Endothelial cell of umbilical vein (primary cell): ENCODE measurements at regions not wholly inside any gene's neighbourhood (a gene's known extent, or its start where the extent isn't known, plus 50 kb on each side); places are given as distances from the start of the nearest gene placed in this dataset.

ENCODE experiments used
- BruUV-seq: library from RNA; stranded (reverse); fragments of 400-500 nt; replicated peaks from 2 replicates; lab custom pipeline; 2021; lab: Mats Ljungman, UMichigan
- CTCF ChIA-PET: fragments of 300-600, 350-600 bp; sonication (Branson Sonifier 250); formaldehyde crosslinking; loops from one replicate; lab custom pipeline; 2021; ENCODE audit warnings: antibody characterized with exemption, inconsistent platforms; lab: Charles Lee
- POLR2A ChIA-PET: fragments of 300-600, 350-600 bp; sonication (Branson Sonifier 250); formaldehyde crosslinking; loops from one replicate; lab custom pipeline; 2021; ENCODE audit warnings: antibody characterized with exemption, inconsistent platforms; lab: Charles Lee
- DNase-seq: peaks from one replicate; pipeline ENCODE4 v3.0.0-alpha.2; 2011; ENCODE audit warnings: low read depth, low spot score
- FAIRE-seq: peaks from 2 replicates; lab custom pipeline; 2011; peaks lifted over from hg19 to GRCh38; lab: Jason Lieb, UNC
- H2AFZ ChIP-seq: 2 replicates; pipeline ENCODE4 v1.6.0; 2012; ENCODE audit warnings: low read depth, low read length, control low read depth, inconsistent platforms
- H3K27ac ChIP-seq: 2 replicates; pipeline ENCODE4 v1.5.1; 2011; ENCODE audit warnings: low read depth, mild to moderate bottlenecking, control low read depth, low read length, moderate library complexity; ENCODE audit not compliant: insufficient read depth
- H3K27me3 ChIP-seq, 2 experiments: 2 replicates each; pipeline versions ENCODE4 v1.6.0 to v1.6.1; 2011; ENCODE audit warnings: low read length in 2 of 2, mixed read lengths in 1 of 2; ENCODE audit not compliant: control insufficient read depth in 2 of 2, insufficient read depth in 2 of 2
- H3K36me3 ChIP-seq, 2 experiments: 2 replicates in 1 of 2; 3 replicates in 1 of 2; pipeline ENCODE4 v1.5.1; 2011; ENCODE audit warnings: low read length in 2 of 2, mild to moderate bottlenecking in 1 of 2, moderate library complexity in 1 of 2; ENCODE audit not compliant: control insufficient read depth in 2 of 2, insufficient read depth in 2 of 2; ENCODE audit errors: extremely low read depth in 1 of 2
- H3K4me1 ChIP-seq: 3 replicates; pipeline ENCODE4 v1.5.1; 2011; ENCODE audit warnings: mild to moderate bottlenecking, low read length; ENCODE audit not compliant: control insufficient read depth, insufficient read depth; ENCODE audit errors: extremely low read depth
- H3K4me2 ChIP-seq: 2 replicates; pipeline ENCODE4 v1.6.1; 2011; ENCODE audit warnings: low read length, control low read depth, mixed read lengths; ENCODE audit not compliant: insufficient read depth
- H3K4me3 ChIP-seq, 3 experiments: fragments of 200-600 bp in 1 of 3; sonication (generic), shearing (Covaris generic) in 1 of 3; replicated peaks in 1 of 3; 2 replicates each; pipeline ENCODE4 v1.5.1; 2011 to 2016; ENCODE audit warnings: control low read depth in 3 of 3, low read length in 3 of 3, mild to moderate bottlenecking in 2 of 3, inconsistent platforms in 1 of 3, low read depth in 1 of 3, moderate library complexity in 1 of 3; ENCODE audit not compliant: insufficient read depth in 1 of 3
- H3K79me2 ChIP-seq: 2 replicates; pipeline ENCODE4 v1.6.0; 2012; ENCODE audit warnings: low read length, inconsistent platforms; ENCODE audit not compliant: control insufficient read depth, insufficient read depth
- H3K9ac ChIP-seq: replicated peaks from 2 replicates; pipeline ENCODE3; 2011; ENCODE audit warnings: low read length, control low read depth; ENCODE audit not compliant: insufficient read depth; ENCODE audit errors: extremely low read depth
- H3K9me1 ChIP-seq: replicated peaks from 3 replicates; pipeline ENCODE4 v1.6.0; 2011; ENCODE audit warnings: mild to moderate bottlenecking, low read length; ENCODE audit not compliant: control insufficient read depth, insufficient read depth; ENCODE audit errors: extremely low read depth
- H3K9me3 ChIP-seq: replicated peaks from 2 replicates; pipeline ENCODE4 v1.5.1; 2012; ENCODE audit warnings: low read length, inconsistent platforms; ENCODE audit not compliant: control insufficient read depth, insufficient read depth
- H4K20me1 ChIP-seq: replicated peaks from 2 replicates; pipeline ENCODE3; 2011; ENCODE audit warnings: mild to moderate bottlenecking, low read length; ENCODE audit not compliant: control insufficient read depth, insufficient read depth; ENCODE audit errors: extremely low read depth
- EZH2 ChIP-seq: IDR thresholded peaks from 2 replicates; pipeline ENCODE4 v1.6.1; 2012; ENCODE audit warnings: borderline replicate concordance, low read depth, mild to moderate bottlenecking, moderate library complexity, low read length, inconsistent platforms; ENCODE audit not compliant: severe bottlenecking
- FOS ChIP-seq: IDR thresholded peaks from 2 replicates; pipeline ENCODE4 v1.6.1; 2011; ENCODE audit warnings: mild to moderate bottlenecking, low read length, moderate library complexity, borderline replicate concordance; ENCODE audit not compliant: insufficient read depth
- GATA2 ChIP-seq: IDR thresholded peaks from 2 replicates; pipeline ENCODE4 v1.7.0; 2011; ENCODE audit warnings: low read depth, mild to moderate bottlenecking, moderate library complexity, mixed read lengths, low read length; ENCODE audit not compliant: insufficient read length, insufficient read depth
- JUN ChIP-seq: IDR thresholded peaks from 2 replicates; pipeline ENCODE4 v1.6.1; 2011; ENCODE audit warnings: borderline replicate concordance, low read depth; ENCODE audit not compliant: insufficient read length, insufficient read depth
- MYC ChIP-seq: IDR thresholded peaks from one replicate; pipeline ENCODE4 v1.6.1; 2011; ENCODE audit warnings: mild to moderate bottlenecking, low read depth, low read length
- POLR2A ChIP-seq: IDR thresholded peaks from 2 replicates; pipeline ENCODE4 v1.6.1; 2012; ENCODE audit warnings: low read depth, mild to moderate bottlenecking, control low read depth, low read length
- POLR2AphosphoS5 ChIP-seq: IDR thresholded peaks from 2 replicates; pipeline ENCODE4 v1.6.1; 2012; ENCODE audit warnings: low read depth, mild to moderate bottlenecking, control low read depth, low read length, moderate library complexity; ENCODE audit not compliant: insufficient read depth
- dilution Hi-C: fragments of 300-500 bp; cut with MboI; formaldehyde crosslinking; loops from one replicate; pipeline ENCODE4 v1.15.0; 2019; ENCODE audit warnings: low sequenced_read_pairs; ENCODE audit not compliant: extremely low pct_ligation_motif_present
- intact Hi-C: fragments of 100-400 bp; cut with micrococcal nuclease; formaldehyde crosslinking; loops from one replicate; pipeline ENCODE4 v1.10.0; 2022
- TF ChIP-seq, protein P1 (sequence below), 2 donors: IDR thresholded peaks; 1 replicate in 1 of 2; 2 replicates in 1 of 2; pipeline ENCODE4 v1.5.1; 2011; ENCODE audit warnings: low read length in 2 of 2, mild to moderate bottlenecking in 2 of 2, moderate library complexity in 2 of 2, control low read depth in 1 of 2, inconsistent platforms in 1 of 2, low read depth in 1 of 2; ENCODE audit not compliant: insufficient read depth in 1 of 2; ENCODE audit errors: extremely low read depth in 1 of 2
- TF ChIP-seq, protein P2 (sequence below): IDR thresholded peaks from 2 replicates; pipeline ENCODE4 v1.6.1; 2011; ENCODE audit not compliant: insufficient read depth, insufficient read length

- POLR2A ChIA-PET, result no interaction called here
- Histone ChIP-seq H3K27ac (no peak overlapping the region), H3K36me3 (no peaks in the 10 kb centered on the region), H4K20me1 (no peaks in the 10 kb centered on the region), H3K9me1 (no peaks in the 10 kb centered on the region), H3K9ac (no peak overlapping the region), H3K9me3 (peaks cover 6% of the 10 kb centered on the region), H3K79me2 (no peaks in the 10 kb centered on the region), H3K4me1 (no peaks in the 10 kb centered on the region), H3K27me3 (no peaks in the 10 kb centered on the region), H3K4me3 (no peak overlapping the region), H2AFZ (no peak overlapping the region), H3K4me2 (no peak overlapping the region)
- TF ChIP-seq, protein P1, sequence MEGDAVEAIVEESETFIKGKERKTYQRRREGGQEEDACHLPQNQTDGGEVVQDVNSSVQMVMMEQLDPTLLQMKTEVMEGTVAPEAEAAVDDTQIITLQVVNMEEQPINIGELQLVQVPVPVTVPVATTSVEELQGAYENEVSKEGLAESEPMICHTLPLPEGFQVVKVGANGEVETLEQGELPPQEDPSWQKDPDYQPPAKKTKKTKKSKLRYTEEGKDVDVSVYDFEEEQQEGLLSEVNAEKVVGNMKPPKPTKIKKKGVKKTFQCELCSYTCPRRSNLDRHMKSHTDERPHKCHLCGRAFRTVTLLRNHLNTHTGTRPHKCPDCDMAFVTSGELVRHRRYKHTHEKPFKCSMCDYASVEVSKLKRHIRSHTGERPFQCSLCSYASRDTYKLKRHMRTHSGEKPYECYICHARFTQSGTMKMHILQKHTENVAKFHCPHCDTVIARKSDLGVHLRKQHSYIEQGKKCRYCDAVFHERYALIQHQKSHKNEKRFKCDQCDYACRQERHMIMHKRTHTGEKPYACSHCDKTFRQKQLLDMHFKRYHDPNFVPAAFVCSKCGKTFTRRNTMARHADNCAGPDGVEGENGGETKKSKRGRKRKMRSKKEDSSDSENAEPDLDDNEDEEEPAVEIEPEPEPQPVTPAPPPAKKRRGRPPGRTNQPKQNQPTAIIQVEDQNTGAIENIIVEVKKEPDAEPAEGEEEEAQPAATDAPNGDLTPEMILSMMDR (IDR thresholded peaks at IDR 0.05; ENCODE audit: extremely low read depth in 1 of 2, insufficient read depth in 1 of 2, low read depth in 1 of 2, low read length in 2 of 2), result no peak
- TF ChIP-seq JUN (no peak), EZH2 (no peak), POLR2A (no peak)
- BruUV-seq, result no TSS peak
- FAIRE-seq (no peak), DNase-seq (no peak)
- intact Hi-C loops (no loop called here), dilution Hi-C loops (no loop called here)
- CTCF ChIA-PET, result no interaction called here
Observed at GRCh38 chr14:40240245-40240859, 808.1 kb upstream of the FBXO33 start.

DNA sequence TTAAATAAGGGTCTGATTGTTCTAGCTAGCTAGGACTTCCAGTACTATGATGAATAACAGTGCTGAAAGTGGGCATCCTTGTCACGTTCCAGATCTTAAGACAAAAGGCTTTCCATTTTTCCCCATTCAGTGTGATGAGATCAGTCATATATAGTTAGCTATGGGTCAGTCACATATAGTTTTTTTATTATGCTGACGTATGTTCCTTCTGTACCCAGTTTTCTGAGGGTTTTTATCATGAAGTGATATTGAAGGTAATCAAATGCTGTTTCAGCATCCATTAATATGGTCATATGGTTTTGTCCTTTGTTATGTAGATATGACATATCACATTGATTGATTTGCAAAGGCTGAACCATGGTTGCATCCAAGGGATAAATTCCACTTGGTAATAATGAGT, 800.1 kb upstream of the FBXO33 start:
- no peaks in the 10 kb centered on the region for H3K36me3 ChIP-seq
- H4K20me1 ChIP-seq, result no peaks in the 10 kb centered on the region
- H3K9ac ChIP-seq, result no peak overlapping the region
- H2AFZ ChIP-seq, result no peak overlapping the region
- H3K79me2 ChIP-seq, result no peaks in the 10 kb centered on the region
- TF ChIP-seq, protein P2, sequence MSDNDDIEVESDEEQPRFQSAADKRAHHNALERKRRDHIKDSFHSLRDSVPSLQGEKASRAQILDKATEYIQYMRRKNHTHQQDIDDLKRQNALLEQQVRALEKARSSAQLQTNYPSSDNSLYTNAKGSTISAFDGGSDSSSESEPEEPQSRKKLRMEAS, result no peak
- no peak for TF ChIP-seq MYC
- no peak for TF ChIP-seq EZH2
- TF ChIP-seq POLR2AphosphoS5, result no peak
- TF ChIP-seq GATA2, result no peak
- TF ChIP-seq POLR2A, result no peak
- TF ChIP-seq, protein P1 (IDR thresholded peaks at IDR 0.05; ENCODE audit: extremely low read depth in 1 of 2, insufficient read depth in 1 of 2, low read depth in 1 of 2, low read length in 2 of 2), result no peak
- no peak for TF ChIP-seq FOS
- TF ChIP-seq JUN, result no peak
- dilution Hi-C loops (no loop called here), intact Hi-C loops (no loop called here)
- FAIRE-seq (no peak), DNase-seq (no peak)
- H3K9me3 ChIP-seq, result peaks cover 3% of the 10 kb centered on the region
- H3K27ac ChIP-seq, result no peak overlapping the region
- no peaks in the 10 kb centered on the region for H3K27me3 ChIP-seq
- no TSS peak for BruUV-seq
- H3K4me1 ChIP-seq, result no peaks in the 10 kb centered on the region
- H3K9me1 ChIP-seq, result no peaks in the 10 kb centered on the region
- no peak overlapping the region for H3K4me3 ChIP-seq
- CTCF ChIA-PET, result no interaction called here
- H3K4me2 ChIP-seq, result no peak overlapping the region
- POLR2A ChIA-PET, result no interaction called here
